Rectal smooth muscle tissue (tissue), 1 donor: ENCODE measurements at regions not wholly inside any gene's neighbourhood (a gene's known extent, or its start where the extent isn't known, plus 50 kb on each side); places are given as distances from the start of the nearest gene placed in this dataset.

Experiments used
- H3K27ac ChIP-seq: one replicate; pipeline ENCODE4 v1.7.0; 2013; ENCODE audit warnings: low read depth, low read length, inconsistent platforms
- H3K27me3 ChIP-seq: one replicate; pipeline ENCODE4 v1.7.0; 2013; ENCODE audit warnings: low read length; ENCODE audit not compliant: control insufficient read depth, insufficient read depth
- H3K36me3 ChIP-seq: one replicate; pipeline ENCODE4 v1.7.0; 2013; ENCODE audit warnings: low read length; ENCODE audit not compliant: control insufficient read depth, insufficient read depth
- H3K4me1 ChIP-seq: one replicate; pipeline ENCODE4 v1.7.0; 2013; ENCODE audit warnings: low read length; ENCODE audit not compliant: control insufficient read depth, insufficient read depth
- H3K4me3 ChIP-seq: one replicate; pipeline ENCODE4 v1.7.0; 2013; ENCODE audit warnings: low read length
- H3K9ac ChIP-seq: one replicate; pipeline ENCODE4 v1.7.0; 2013; ENCODE audit warnings: low read length

- Histone ChIP-seq H3K4me1 (no peaks in the 10 kb centered on the region), H3K27ac (no peak overlapping the region), H3K4me3 (no peak overlapping the region), H3K36me3 (no peaks in the 10 kb centered on the region), H3K27me3 (no peaks in the 10 kb centered on the region), H3K9ac (no peak overlapping the region)
Observed at GRCh38 chr14:26870096-26870495, 272.3 kb upstream of the NOVA1 start.

- no peaks in the 10 kb centered on the region for H3K4me1 ChIP-seq
- no peaks in the 10 kb centered on the region for H3K36me3 ChIP-seq
- no peak overlapping the region for H3K9ac ChIP-seq
- no peaks in the 10 kb centered on the region for H3K27me3 ChIP-seq
- H3K4me3 ChIP-seq, result no peak overlapping the region
- no peak overlapping the region for H3K27ac ChIP-seq
Observed at GRCh38 chr14:26870722-26871617, 273.1 kb upstream of the NOVA1 start.

GRCh38 chr14:26872515-26873361, 274.9 kb upstream of the NOVA1 start:
- H3K4me3 ChIP-seq, result no peak overlapping the region
- H3K36me3 ChIP-seq, result no peaks in the 10 kb centered on the region
- H3K4me1 ChIP-seq, result no peaks in the 10 kb centered on the region
- H3K27ac ChIP-seq, result no peak overlapping the region
- H3K9ac ChIP-seq, result no peak overlapping the region
- no peaks in the 10 kb centered on the region for H3K27me3 ChIP-seq

- Histone ChIP-seq H3K9ac (no peak overlapping the region), H3K36me3 (no peaks in the 10 kb centered on the region), H3K4me3 (no peak overlapping the region), H3K27ac (no peak overlapping the region), H3K27me3 (no peaks in the 10 kb centered on the region), H3K4me1 (no peaks in the 10 kb centered on the region)
Observed at GRCh38 chr14:26873362-26873960, 275.6 kb upstream of the NOVA1 start.

GRCh38 chr14:26887847-26888246, 290.0 kb upstream of the NOVA1 start:
- Histone ChIP-seq H3K27me3 (no peaks in the 10 kb centered on the region), H3K4me1 (no peaks in the 10 kb centered on the region), H3K27ac (no peak overlapping the region), H3K4me3 (no peak overlapping the region), H3K36me3 (no peaks in the 10 kb centered on the region), H3K9ac (no peak overlapping the region)

- H3K4me1 ChIP-seq, result no peaks in the 10 kb centered on the region
- no peaks in the 10 kb centered on the region for H3K36me3 ChIP-seq
- no peak overlapping the region for H3K4me3 ChIP-seq
- no peak overlapping the region for H3K9ac ChIP-seq
- H3K27ac ChIP-seq, result no peak overlapping the region
- no peaks in the 10 kb centered on the region for H3K27me3 ChIP-seq
Observed at GRCh38 chr14:26888592-26888991, 290.8 kb upstream of the NOVA1 start.

- H3K4me3 ChIP-seq, result no peak overlapping the region
- no peaks in the 10 kb centered on the region for H3K27me3 ChIP-seq
Observed at GRCh38 chr14:26896447-26896846, 298.6 kb upstream of the NOVA1 start.

GRCh38 chr14:26897196-26897595, 299.4 kb upstream of the NOVA1 start:
- no peaks in the 10 kb centered on the region for H3K4me1 ChIP-seq
- H3K27me3 ChIP-seq, result no peaks in the 10 kb centered on the region
- no peaks in the 10 kb centered on the region for H3K36me3 ChIP-seq
- no peak overlapping the region for H3K27ac ChIP-seq
- H3K9ac ChIP-seq, result no peak overlapping the region
- H3K4me3 ChIP-seq, result no peak overlapping the region

More at GRCh38 chr14:26896447-26896846, 298.6 kb upstream of the NOVA1 start:
- Histone ChIP-seq H3K27ac (no peak overlapping the region), H3K36me3 (no peaks in the 10 kb centered on the region), H3K4me1 (no peaks in the 10 kb centered on the region), H3K9ac (no peak overlapping the region)

GRCh38 chr14:26905229-26905628, 307.4 kb upstream of the NOVA1 start:
- no peaks in the 10 kb centered on the region for H3K36me3 ChIP-seq
- H3K27me3 ChIP-seq, result no peaks in the 10 kb centered on the region
- no peaks in the 10 kb centered on the region for H3K4me1 ChIP-seq
- no peak overlapping the region for H3K27ac ChIP-seq
- H3K4me3 ChIP-seq, result no peak overlapping the region
- no peak overlapping the region for H3K9ac ChIP-seq

- no peak overlapping the region for H3K9ac ChIP-seq
- H3K4me3 ChIP-seq, result no peak overlapping the region
- H3K27me3 ChIP-seq, result no peaks in the 10 kb centered on the region
- no peak overlapping the region for H3K27ac ChIP-seq
- H3K36me3 ChIP-seq, result no peaks in the 10 kb centered on the region
- no peaks in the 10 kb centered on the region for H3K4me1 ChIP-seq
Observed at GRCh38 chr14:26913786-26914185, 316.0 kb upstream of the NOVA1 start.

GRCh38 chr14:26917086-26917485, 319.3 kb upstream of the NOVA1 start:
- Histone ChIP-seq H3K27me3 (no peaks in the 10 kb centered on the region), H3K27ac (no peak overlapping the region), H3K36me3 (no peaks in the 10 kb centered on the region), H3K9ac (no peak overlapping the region), H3K4me1 (no peaks in the 10 kb centered on the region), H3K4me3 (no peak overlapping the region)

- Histone ChIP-seq H3K27me3 (no peaks in the 10 kb centered on the region), H3K4me3 (no peak overlapping the region), H3K9ac (no peak overlapping the region), H3K36me3 (no peaks in the 10 kb centered on the region), H3K27ac (no peak overlapping the region), H3K4me1 (no peaks in the 10 kb centered on the region)
Observed at GRCh38 chr14:26925876-26926584, 328.2 kb upstream of the NOVA1 start.
